Upper lobe of left lung (tissue), 4 donors: ENCODE measurements at regions not wholly inside any gene's neighbourhood (a gene's known extent, or its start where the extent isn't known, plus 50 kb on each side); places are given as distances from the start of the nearest gene placed in this dataset.

Experiments
- CTCF ChIP-seq, 6 experiments: fragments of 450-650 bp in 4 of 6; fragments of 200-600 bp in 2 of 6; sonication (generic) in 2 of 6; IDR thresholded peaks; one replicate each; pipeline ENCODE4 v1.5.1; 2016 to 2019; ENCODE audit warnings: antibody characterized with exemption in 6 of 6
- EP300 ChIP-seq, 4 donors: sonication (generic); formaldehyde crosslinking; IDR thresholded peaks; one replicate each; pipeline ENCODE4 v1.5.1; 2017; ENCODE audit warnings: antibody characterized with exemption in 4 of 4, control low read depth in 2 of 4
- POLR2A ChIP-seq, 4 donors: fragments of 450-650 bp; IDR thresholded peaks; one replicate each; pipeline ENCODE4 v1.5.1; 2016 to 2017; ENCODE audit warnings: antibody characterized with exemption in 4 of 4, mild to moderate bottlenecking in 2 of 4
- POLR2AphosphoS5 ChIP-seq, 2 donors: sonication (generic); formaldehyde crosslinking; IDR thresholded peaks; one replicate each; pipeline ENCODE4 v1.5.1; 2017; ENCODE audit warnings: antibody characterized with exemption in 2 of 2

GRCh38 chr18:60862988-60863387, 470.2 kb upstream of the CDH20 start:
- TF ChIP-seq CTCF (IDR thresholded peaks at IDR 0.05) (no peak), POLR2AphosphoS5 (IDR thresholded peaks at IDR 0.05) (no peak), POLR2A (IDR thresholded peaks at IDR 0.05) (no peak), EP300 (IDR thresholded peaks at IDR 0.05) (no peak)
